Omental fat pad (tissue), 3 donors: ENCODE measurements at regions not wholly inside any gene's neighbourhood (a gene's known extent, or its start where the extent isn't known, plus 50 kb on each side); places are given as distances from the start of the nearest gene placed in this dataset. TPM values are rescaled to one million over a fixed set of nuclear protein-coding genes. Genes with fewer than 3 reads are reported as not detected.

ENCODE experiments used
- ATAC-seq: fragments of 150-250 bp; one replicate; pipeline ENCODE4 v1.9.1; 2016; ENCODE audit warnings: mild to moderate bottlenecking, moderate library complexity; ENCODE audit not compliant: low FRiP score
- DNase-seq: peaks from one replicate; pipeline ENCODE4 v3.0.0-alpha.2; 2019; ENCODE audit warnings: low spot score
- small RNA-seq: library from RNA; depleted of rRNA; stranded (forward); fragments of <200 nt; gene quantifications from one replicate; pipeline ENCODE3, GENCODE V24; 2016
- TF ChIP-seq, protein P1 (sequence below), 3 donors: fragments of 450-650 bp; IDR thresholded peaks; one replicate each; pipeline ENCODE4 v1.5.1; 2016 to 2017; ENCODE audit warnings: antibody characterized with exemption in 3 of 3, mild to moderate bottlenecking in 3 of 3, moderate library complexity in 2 of 3

DNA sequence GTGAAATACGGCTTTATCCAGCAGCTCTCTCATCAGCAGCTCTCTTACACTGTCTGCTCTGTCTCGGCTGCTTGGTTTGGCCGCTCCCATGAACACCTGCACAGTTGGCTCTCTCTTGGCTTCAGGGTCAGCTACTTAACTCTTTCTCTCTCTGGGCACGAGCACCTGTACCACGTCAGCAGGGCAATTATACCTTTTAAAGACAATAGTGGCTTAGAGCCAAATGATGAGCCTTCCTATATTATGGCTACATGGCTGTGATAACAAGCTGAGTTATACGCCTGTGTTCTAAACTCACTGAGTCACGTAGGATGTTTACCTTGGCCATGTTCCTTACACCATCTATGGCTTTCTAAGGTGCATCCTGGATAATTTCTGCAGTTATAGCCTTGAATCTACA is 69.2 kb upstream of the CTNND2 start:
- DNase-seq (no peak), ATAC-seq (no peak)
- TF ChIP-seq, protein P1, sequence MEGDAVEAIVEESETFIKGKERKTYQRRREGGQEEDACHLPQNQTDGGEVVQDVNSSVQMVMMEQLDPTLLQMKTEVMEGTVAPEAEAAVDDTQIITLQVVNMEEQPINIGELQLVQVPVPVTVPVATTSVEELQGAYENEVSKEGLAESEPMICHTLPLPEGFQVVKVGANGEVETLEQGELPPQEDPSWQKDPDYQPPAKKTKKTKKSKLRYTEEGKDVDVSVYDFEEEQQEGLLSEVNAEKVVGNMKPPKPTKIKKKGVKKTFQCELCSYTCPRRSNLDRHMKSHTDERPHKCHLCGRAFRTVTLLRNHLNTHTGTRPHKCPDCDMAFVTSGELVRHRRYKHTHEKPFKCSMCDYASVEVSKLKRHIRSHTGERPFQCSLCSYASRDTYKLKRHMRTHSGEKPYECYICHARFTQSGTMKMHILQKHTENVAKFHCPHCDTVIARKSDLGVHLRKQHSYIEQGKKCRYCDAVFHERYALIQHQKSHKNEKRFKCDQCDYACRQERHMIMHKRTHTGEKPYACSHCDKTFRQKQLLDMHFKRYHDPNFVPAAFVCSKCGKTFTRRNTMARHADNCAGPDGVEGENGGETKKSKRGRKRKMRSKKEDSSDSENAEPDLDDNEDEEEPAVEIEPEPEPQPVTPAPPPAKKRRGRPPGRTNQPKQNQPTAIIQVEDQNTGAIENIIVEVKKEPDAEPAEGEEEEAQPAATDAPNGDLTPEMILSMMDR (IDR thresholded peaks at IDR 0.05), result no peak

DNA sequence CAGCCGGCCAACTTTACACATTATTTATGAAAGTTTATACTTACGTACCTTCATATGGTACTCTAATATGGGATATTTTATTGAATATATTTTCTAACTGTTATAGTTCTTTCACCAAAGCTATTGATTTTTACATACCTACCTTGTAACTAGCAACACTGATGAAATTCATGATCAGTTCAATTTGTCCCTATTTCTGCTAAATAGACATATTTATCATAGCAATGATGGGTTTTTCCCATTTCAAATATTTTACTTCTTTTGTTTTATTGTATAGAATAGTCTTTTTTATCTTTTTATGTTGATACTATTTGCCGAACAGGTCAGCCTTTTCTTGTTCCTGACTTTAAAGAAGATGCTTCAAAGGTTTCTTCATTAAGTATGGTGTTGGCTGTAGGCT is 59.0 kb upstream of the CTNND2 start:
- TF ChIP-seq, protein P1 (IDR thresholded peaks at IDR 0.05), result no peak
- ATAC-seq, result no peak
- no peak for DNase-seq

DNA sequence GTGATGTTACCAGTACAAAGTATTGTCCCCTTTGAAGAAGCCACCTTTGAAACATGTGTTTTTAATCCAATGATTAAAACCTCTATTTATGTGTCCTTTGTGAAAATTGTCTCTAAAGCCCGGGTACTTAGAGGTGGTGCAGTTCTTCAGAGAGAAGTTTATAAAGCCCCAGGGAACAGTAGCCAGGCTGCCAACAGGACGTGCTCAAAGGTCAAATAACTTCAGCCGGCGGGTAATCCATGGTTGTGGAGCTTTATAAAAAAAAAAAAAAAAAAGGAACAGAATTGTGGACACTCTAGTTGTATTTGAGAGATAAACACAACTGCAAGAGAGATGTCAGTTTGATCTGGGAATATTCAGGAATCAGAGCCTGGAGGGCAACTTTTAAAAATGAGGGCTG is 57.9 kb upstream of the CTNND2 start:
- ATAC-seq, result no peak
- DNase-seq, result no peak
- TF ChIP-seq, protein P1 (IDR thresholded peaks at IDR 0.05), result no peak

DNA sequence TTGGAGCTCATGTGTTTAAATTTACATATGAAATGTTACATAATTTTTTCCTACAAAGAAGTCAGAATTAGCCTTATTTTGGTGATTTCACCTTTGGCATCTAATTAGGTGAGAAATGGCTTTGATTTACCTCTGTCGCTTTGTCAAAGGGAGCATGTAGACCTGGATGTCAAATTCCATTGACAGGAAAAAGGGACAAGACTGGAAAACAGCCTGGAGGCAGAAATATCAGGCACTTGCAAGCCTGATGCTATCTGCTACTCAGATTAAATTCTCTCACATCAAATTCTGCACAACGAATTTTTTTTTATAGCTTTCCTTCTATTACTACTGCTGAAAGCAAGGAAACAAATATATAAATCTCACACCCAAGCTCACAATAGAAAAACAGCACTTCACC is 54.1 kb upstream of the CTNND2 start:
- TF ChIP-seq, protein P1 (IDR thresholded peaks at IDR 0.05), result no peak
- ATAC-seq (no peak), DNase-seq (no peak)

DNA sequence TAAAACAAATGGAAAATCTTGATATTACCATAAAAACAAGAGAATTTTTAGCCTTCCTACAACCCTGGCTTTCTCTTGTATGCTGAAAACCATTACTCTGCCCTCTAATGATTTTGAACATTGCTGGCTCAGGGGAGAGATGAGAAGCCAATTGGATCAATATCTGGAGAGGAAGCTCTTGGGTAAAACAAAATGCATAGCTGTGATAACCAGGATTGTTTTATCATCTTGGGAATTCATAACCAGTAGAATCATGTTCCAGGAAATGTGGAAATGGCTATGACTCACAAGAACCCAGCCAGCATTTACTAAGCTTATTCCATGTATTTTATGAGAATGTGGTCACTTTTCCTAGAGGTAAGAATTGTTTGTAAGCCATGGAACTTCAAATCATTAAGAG is 51.1 kb upstream of the CTNND2 start:
- ATAC-seq, result no peak
- no peak for DNase-seq
- TF ChIP-seq, protein P1 (IDR thresholded peaks at IDR 0.05), result no peak

Small RNA genes lying in the stretch of these regions (small RNA-seq; reads per million reads assigned to genes)
- gene RNU6-679P, result not detected
